Keratinocyte (primary cell): ENCODE measurements at regions not wholly inside any gene's neighbourhood (a gene's known extent, or its start where the extent isn't known, plus 50 kb on each side); places are given as distances from the start of the nearest gene placed in this dataset.

Source experiments
- CTCF ChIP-seq, 3 experiments: IDR thresholded peaks in 1 of 3; conservative IDR thresholded peaks in 1 of 3; optimal IDR thresholded peaks in 1 of 3; 2 replicates in 2 of 3; 3 replicates in 1 of 3; pipeline versions ENCODE3 to v1.5.1; 2011; ENCODE audit warnings: low read length in 3 of 3, mild to moderate bottlenecking in 3 of 3, moderate library complexity in 2 of 3, control low read depth in 1 of 3, inconsistent platforms in 1 of 3; ENCODE audit not compliant: insufficient read depth in 2 of 3; ENCODE audit errors: extremely low read depth in 1 of 3
- EZH2 ChIP-seq: IDR thresholded peaks from one replicate; pipeline ENCODE4 v1.6.1; 2012; ENCODE audit warnings: inconsistent platforms, mild to moderate bottlenecking, low read length, moderate library complexity

GRCh38 chr1:22317920-22318243 lies 133.8 kb upstream of the ZBTB40 start:
- TF ChIP-seq EZH2 (no peak), CTCF (optimal IDR thresholded peaks at IDR 0.05 in 1 of 3, IDR thresholded peaks at IDR 0.05 in 1 of 3, conservative IDR thresholded peaks at IDR 0.05 in 1 of 3; ENCODE audit: extremely low read depth in 1 of 3, insufficient read depth in 2 of 3, low read length in 3 of 3) (no peak)
